AG09309 (cell line): ENCODE measurements at regions not wholly inside any gene's neighbourhood (a gene's known extent, or its start where the extent isn't known, plus 50 kb on each side); places are given as distances from the start of the nearest gene placed in this dataset.
A peak's percentile ranks its signal among the peaks of the same experiment; 100 is the strongest.
"Not testable (repeated sequence)": the region's sequence is repeated elsewhere in the genome, so short reads cannot be mapped to it uniquely, and the experiment has no call there.

Experiments
- DNase-seq: peaks from one replicate; pipeline ENCODE4 v3.0.0-alpha.2; 2010; ENCODE audit warnings: low read depth
- H3K4me3 ChIP-seq: 2 replicates; pipeline ENCODE4 v1.5.1; 2011; ENCODE audit warnings: mild to moderate bottlenecking, low read depth, low read length, moderate library complexity; ENCODE audit not compliant: control insufficient read depth
- TF ChIP-seq, protein P1 (sequence below): IDR thresholded peaks from 2 replicates; pipeline ENCODE4 v1.5.1; 2011; ENCODE audit warnings: mild to moderate bottlenecking, low read depth, low read length, inconsistent platforms; ENCODE audit not compliant: insufficient read depth, control insufficient read depth; ENCODE audit errors: missing control alignments

GRCh38 chrX:66110112-66110511, 53.9 kb upstream of the HEPH start:
- TF ChIP-seq, protein P1, sequence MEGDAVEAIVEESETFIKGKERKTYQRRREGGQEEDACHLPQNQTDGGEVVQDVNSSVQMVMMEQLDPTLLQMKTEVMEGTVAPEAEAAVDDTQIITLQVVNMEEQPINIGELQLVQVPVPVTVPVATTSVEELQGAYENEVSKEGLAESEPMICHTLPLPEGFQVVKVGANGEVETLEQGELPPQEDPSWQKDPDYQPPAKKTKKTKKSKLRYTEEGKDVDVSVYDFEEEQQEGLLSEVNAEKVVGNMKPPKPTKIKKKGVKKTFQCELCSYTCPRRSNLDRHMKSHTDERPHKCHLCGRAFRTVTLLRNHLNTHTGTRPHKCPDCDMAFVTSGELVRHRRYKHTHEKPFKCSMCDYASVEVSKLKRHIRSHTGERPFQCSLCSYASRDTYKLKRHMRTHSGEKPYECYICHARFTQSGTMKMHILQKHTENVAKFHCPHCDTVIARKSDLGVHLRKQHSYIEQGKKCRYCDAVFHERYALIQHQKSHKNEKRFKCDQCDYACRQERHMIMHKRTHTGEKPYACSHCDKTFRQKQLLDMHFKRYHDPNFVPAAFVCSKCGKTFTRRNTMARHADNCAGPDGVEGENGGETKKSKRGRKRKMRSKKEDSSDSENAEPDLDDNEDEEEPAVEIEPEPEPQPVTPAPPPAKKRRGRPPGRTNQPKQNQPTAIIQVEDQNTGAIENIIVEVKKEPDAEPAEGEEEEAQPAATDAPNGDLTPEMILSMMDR: peak; percentile 58
- no peak overlapping the region for H3K4me3 ChIP-seq
- peak; percentile 0 for DNase-seq

- H3K4me3 ChIP-seq, DNase-seq: not testable (repeated sequence)
These were observed 56.2 kb upstream of the HEPH start for GRCh38 chrX:66107860-66108259.

DNA sequence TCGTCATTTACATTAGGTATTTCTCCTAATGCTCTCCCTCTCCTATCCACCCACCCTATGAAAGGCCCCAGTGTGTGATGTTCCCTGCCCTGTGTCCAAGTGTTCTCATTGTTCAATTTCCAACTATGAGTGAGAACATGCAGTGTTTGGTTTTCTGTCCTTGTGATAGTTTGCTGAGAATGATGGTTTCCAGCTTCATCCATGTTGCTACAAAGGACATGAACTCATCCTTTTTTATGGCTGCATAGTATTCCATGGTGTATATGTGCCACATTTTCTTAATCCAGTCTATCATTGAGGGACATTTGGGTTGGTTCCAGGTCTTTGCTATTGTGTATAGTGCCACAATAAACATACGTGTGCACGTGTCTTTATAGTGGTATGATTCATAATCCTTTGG, 61.6 kb upstream of the HEPH start:
- DNase-seq, H3K4me3 ChIP-seq: not testable (repeated sequence)

DNA sequence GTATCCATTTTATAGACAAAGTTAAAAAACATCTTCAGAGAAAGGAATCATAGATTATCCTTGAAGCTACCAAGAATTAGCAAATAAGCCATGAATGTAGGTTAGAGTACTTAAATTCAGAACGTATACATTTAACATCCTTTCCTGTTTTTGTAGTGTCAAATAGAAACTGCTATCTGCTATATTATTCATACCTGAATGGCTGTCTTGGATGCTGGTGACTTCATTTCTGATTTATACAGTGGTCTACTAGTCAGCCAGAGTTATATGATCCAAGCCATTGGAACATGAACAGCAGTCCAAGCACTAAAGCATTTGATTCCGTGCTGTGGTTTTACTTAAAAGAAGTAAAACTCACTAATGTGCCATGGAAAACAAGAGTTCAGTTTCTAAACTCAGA, 58.3 kb upstream of the VSIG4 start:
- no peak for DNase-seq
- TF ChIP-seq, protein P1: no peak
- no peak overlapping the region for H3K4me3 ChIP-seq

- DNase-seq, H3K4me3 ChIP-seq: not testable (repeated sequence)
These were observed 57.1 kb upstream of the VSIG4 start for GRCh38 chrX:66096987-66097386.

GRCh38 chrX:66090004-66090403, 50.1 kb upstream of the VSIG4 start:
- not testable (repeated sequence) for DNase-seq, H3K4me3 ChIP-seq
